ENCODE measurements at regions not wholly inside any gene's neighbourhood (a gene's known extent, or its start where the extent isn't known, plus 50 kb on each side); places are given as distances from the start of the nearest gene placed in this dataset.

DNA sequence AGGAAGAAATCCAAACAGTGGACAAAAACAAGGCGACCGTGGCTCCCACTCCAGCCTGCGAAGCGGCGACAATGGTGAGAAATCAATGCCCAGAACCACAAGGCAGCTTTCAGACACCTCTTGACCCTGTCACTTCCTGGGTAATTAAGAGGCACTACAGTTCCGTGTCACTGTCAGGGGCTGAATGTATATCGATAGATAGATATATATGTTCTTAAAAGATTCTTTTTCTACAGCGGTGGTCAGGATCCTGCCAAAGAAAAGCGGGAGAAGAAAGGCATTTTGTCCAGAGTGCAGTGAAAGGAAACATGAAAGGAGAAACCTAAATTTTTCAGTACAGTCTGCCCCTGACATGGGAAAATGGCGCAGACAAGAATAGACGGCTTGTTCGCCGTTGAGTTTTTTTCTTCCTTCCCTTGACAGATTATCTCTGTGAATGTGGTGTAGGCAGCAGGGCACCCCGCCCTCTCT, 56.2 kb upstream of the HES1 start:
- TF ChIP-seq, protein P1, sequence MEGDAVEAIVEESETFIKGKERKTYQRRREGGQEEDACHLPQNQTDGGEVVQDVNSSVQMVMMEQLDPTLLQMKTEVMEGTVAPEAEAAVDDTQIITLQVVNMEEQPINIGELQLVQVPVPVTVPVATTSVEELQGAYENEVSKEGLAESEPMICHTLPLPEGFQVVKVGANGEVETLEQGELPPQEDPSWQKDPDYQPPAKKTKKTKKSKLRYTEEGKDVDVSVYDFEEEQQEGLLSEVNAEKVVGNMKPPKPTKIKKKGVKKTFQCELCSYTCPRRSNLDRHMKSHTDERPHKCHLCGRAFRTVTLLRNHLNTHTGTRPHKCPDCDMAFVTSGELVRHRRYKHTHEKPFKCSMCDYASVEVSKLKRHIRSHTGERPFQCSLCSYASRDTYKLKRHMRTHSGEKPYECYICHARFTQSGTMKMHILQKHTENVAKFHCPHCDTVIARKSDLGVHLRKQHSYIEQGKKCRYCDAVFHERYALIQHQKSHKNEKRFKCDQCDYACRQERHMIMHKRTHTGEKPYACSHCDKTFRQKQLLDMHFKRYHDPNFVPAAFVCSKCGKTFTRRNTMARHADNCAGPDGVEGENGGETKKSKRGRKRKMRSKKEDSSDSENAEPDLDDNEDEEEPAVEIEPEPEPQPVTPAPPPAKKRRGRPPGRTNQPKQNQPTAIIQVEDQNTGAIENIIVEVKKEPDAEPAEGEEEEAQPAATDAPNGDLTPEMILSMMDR (IDR thresholded peaks at IDR 0.05), result no peak
- TF ChIP-seq POLR2A (IDR thresholded peaks at IDR 0.05; ENCODE audit: low read depth), result no peak
